SK-N-SH treated with all-trans-retinoic acid at 6 μM for 48 hours (cell line): ENCODE measurements at regions not wholly inside any gene's neighbourhood (a gene's known extent, or its start where the extent isn't known, plus 50 kb on each side); places are given as distances from the start of the nearest gene placed in this dataset.
A peak's percentile ranks its signal among the peaks of the same experiment; 100 is the strongest.

ENCODE experiments used
- ATAC-seq: fragments of 200-7000 bp; cut with Tn5 transposase; 3 replicates; pipeline ENCODE4 v1.9.1; 2020; ENCODE audit warnings: mild to moderate bottlenecking, moderate library complexity
- ARNTL ChIP-seq: fragments of 450-650 bp; formaldehyde crosslinking; IDR thresholded peaks from 2 replicates; pipeline ENCODE4 v1.5.0; 2020; ENCODE audit warnings: low read depth, mild to moderate bottlenecking, moderate library complexity, borderline replicate concordance
- BACH2 ChIP-seq: fragments of 250-450 bp; sonication (Bioruptor Pico); IDR thresholded peaks from 2 replicates; pipeline ENCODE4 v1.9.0; 2021; ENCODE audit warnings: mild to moderate bottlenecking, borderline replicate concordance
- CREB5 ChIP-seq: fragments of 250-450 bp; sonication (Bioruptor Pico); IDR thresholded peaks from 2 replicates; pipeline ENCODE4 v1.5.1; 2020; ENCODE audit warnings: low read depth, mild to moderate bottlenecking, moderate library complexity
- CSDC2 ChIP-seq: fragments of 250-450 bp; sonication (Bioruptor Pico); IDR thresholded peaks from 2 replicates; pipeline ENCODE4 v1.5.0; 2020; ENCODE audit warnings: mild to moderate bottlenecking, moderate library complexity
- CSRNP3 ChIP-seq: fragments of 250-450 bp; sonication (Bioruptor Pico); IDR thresholded peaks from 2 replicates; pipeline ENCODE4 v1.5.1; 2021; ENCODE audit warnings: mild to moderate bottlenecking, moderate library complexity
- ESRRG ChIP-seq: fragments of 250-450 bp; sonication (Bioruptor Pico); IDR thresholded peaks from 2 replicates; pipeline ENCODE4 v1.6.1; 2021; ENCODE audit warnings: mild to moderate bottlenecking
- ISL1 ChIP-seq: fragments of 250-450 bp; sonication (Bioruptor Pico); IDR thresholded peaks from 2 replicates; pipeline ENCODE4 v2.1.2; 2022; ENCODE audit warnings: mild to moderate bottlenecking, moderate library complexity
- OSR1 ChIP-seq: fragments of 250-450 bp; sonication (Bioruptor Pico); IDR thresholded peaks from 2 replicates; pipeline ENCODE4 v1.8.0; 2022; ENCODE audit warnings: moderate library complexity, mild to moderate bottlenecking, inconsistent platforms
- POU6F1 ChIP-seq: fragments of 250-450 bp; sonication (Bioruptor Pico); IDR thresholded peaks from 2 replicates; pipeline ENCODE4 v1.8.0; 2021; ENCODE audit warnings: low read depth, mild to moderate bottlenecking, moderate library complexity, borderline replicate concordance
- PPARA ChIP-seq: fragments of 250-450 bp; sonication (Bioruptor Pico); IDR thresholded peaks from 2 replicates; pipeline ENCODE4 v1.5.0; 2020; ENCODE audit warnings: mild to moderate bottlenecking, borderline replicate concordance
- RARB ChIP-seq: fragments of 250-450 bp; sonication (Bioruptor Pico); IDR thresholded peaks from 2 replicates; pipeline ENCODE4 v1.8.0; 2021; ENCODE audit warnings: mild to moderate bottlenecking, moderate library complexity
- SNAI2 ChIP-seq: fragments of 250-450 bp; sonication (Bioruptor Pico); IDR thresholded peaks from 2 replicates; pipeline ENCODE4 v1.5.0; 2020; ENCODE audit warnings: mild to moderate bottlenecking, moderate library complexity
- TOX ChIP-seq: fragments of 250-450 bp; sonication (Bioruptor Pico); IDR thresholded peaks from 2 replicates; pipeline ENCODE4 v1.8.0; 2021; ENCODE audit warnings: mild to moderate bottlenecking, moderate library complexity, borderline replicate concordance
- TSHZ2 ChIP-seq: fragments of 250-450 bp; sonication (Bioruptor Pico); IDR thresholded peaks from 2 replicates; pipeline ENCODE4 v1.5.0; 2020; ENCODE audit warnings: mild to moderate bottlenecking, moderate library complexity
- ZC3H10 ChIP-seq: fragments of 250-450 bp; sonication (Bioruptor Pico); IDR thresholded peaks from 2 replicates; pipeline ENCODE4 v1.5.1; 2021; ENCODE audit warnings: mild to moderate bottlenecking, moderate library complexity
- ZFP3 ChIP-seq: fragments of 250-450 bp; sonication (Bioruptor Pico); IDR thresholded peaks from 2 replicates; pipeline ENCODE4 v1.5.0; 2020; ENCODE audit warnings: mild to moderate bottlenecking, moderate library complexity
- ZFP30 ChIP-seq: fragments of 450-650 bp; formaldehyde crosslinking; IDR thresholded peaks from 2 replicates; pipeline ENCODE4 v1.5.0; 2022; ENCODE audit warnings: mild to moderate bottlenecking, moderate library complexity
- ZNF565 ChIP-seq: fragments of 450-650 bp; formaldehyde crosslinking; conservative IDR thresholded peaks from 2 replicates; pipeline ENCODE4 v1.5.0; 2020; ENCODE audit warnings: low read depth, mild to moderate bottlenecking, moderate library complexity
- ZNF70 ChIP-seq: fragments of 450-650 bp; formaldehyde crosslinking; IDR thresholded peaks from 2 replicates; pipeline ENCODE4 v1.5.0; 2020; ENCODE audit warnings: mild to moderate bottlenecking, moderate library complexity
- ZNF8 ChIP-seq: fragments of 450-650 bp; formaldehyde crosslinking; IDR thresholded peaks from 2 replicates; pipeline ENCODE4 v1.5.0; 2020; ENCODE audit warnings: mild to moderate bottlenecking, moderate library complexity

- TF ChIP-seq POU6F1 (CRISPR knock-in tag) (no peak), SNAI2 (no peak), TSHZ2 (CRISPR knock-in tag) (no peak), ZNF565 (CRISPR knock-in tag) (no peak), ZFP30 (CRISPR knock-in tag) (no peak), OSR1 (CRISPR knock-in tag) (no peak), ZC3H10 (CRISPR knock-in tag) (no peak), ESRRG (no peak), ZFP3 (no peak)
These were observed 177.9 kb downstream of the RPS24 start (continued) for GRCh38 chr10:78211561-78212051.

DNA sequence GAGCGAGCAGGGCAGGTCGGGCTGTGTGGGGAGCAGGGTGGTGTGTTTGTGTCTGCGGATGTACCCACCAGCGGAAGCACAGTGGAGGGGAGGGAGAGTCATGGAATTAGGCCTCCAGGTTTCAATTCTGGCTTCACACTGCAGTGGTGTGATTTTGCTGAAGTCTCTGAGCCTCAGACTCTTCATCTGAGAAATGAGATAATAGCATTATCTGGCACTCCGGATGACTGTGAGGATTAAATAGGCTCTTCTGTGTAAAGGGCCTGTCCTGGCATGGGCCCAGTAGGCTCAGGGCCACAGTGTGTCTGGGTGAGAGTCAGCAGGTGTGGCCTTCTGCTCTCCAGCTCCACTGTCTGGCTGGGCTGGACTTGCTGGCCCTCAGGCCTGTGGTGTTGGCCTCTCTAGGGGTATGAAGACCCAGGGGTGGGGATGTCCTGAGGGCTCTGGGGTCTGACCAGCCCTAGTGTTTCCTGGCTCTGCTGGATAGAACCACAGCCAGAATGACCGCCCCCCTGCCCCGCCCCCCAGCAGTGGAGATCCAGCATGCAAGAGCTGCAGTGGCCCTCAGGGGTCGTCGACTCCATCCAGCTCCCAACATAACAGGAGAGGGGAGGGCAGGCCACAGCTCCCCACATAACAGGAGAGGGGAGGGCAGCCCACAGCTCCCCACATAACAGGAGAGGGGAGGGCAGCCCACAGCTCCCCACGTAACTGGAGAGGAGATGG, 178.6 kb downstream of the RPS24 start:
- TF ChIP-seq ISL1 (CRISPR knock-in tag) = 0 out of 2 replicates have a peak, but pooled peaks have one; percentile 27
- no peak for TF ChIP-seq ARNTL (CRISPR knock-in tag)
- TF ChIP-seq ZNF70 = no peak
- no peak for TF ChIP-seq PPARA (CRISPR knock-in tag)
- no peak for TF ChIP-seq ZFP3
- peak; percentile 68 for TF ChIP-seq TSHZ2 (CRISPR knock-in tag)
- ATAC-seq = peak; percentile 64

DNA sequence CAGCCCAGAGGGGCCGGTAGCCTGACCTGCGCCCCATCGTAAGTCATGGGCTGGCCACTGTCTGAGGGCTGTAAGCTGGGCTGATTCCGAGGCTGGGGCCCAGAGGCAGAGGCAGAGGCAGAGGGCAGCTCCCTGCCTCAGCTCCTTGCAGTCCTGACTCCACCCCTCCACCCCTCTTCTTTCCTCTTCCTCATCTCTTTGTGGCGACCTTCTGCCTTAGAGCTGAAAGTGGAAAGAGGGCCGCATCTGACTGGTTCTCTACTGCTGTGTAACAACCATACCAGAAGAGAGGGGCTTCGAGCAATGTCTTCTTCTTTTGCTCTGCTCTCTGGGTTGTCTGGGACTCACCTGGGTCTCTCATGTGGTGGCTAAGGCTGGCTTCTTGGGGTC, 179.1 kb downstream of the RPS24 start:
- TF ChIP-seq ESRRG (no peak), CSRNP3 (no peak), POU6F1 (CRISPR knock-in tag) (no peak), TOX (CRISPR knock-in tag) (no peak), ZFP30 (CRISPR knock-in tag) (no peak), BACH2 (CRISPR knock-in tag) (no peak), CSDC2 (CRISPR knock-in tag) (no peak), PPARA (CRISPR knock-in tag) (no peak), SNAI2 (no peak), ZC3H10 (CRISPR knock-in tag) (no peak), ZNF8 (CRISPR knock-in tag) (no peak), ARNTL (CRISPR knock-in tag) (no peak), OSR1 (CRISPR knock-in tag) (no peak), RARB (CRISPR knock-in tag) (no peak), CREB5 (CRISPR knock-in tag) (no peak), ZNF565 (CRISPR knock-in tag) (no peak), ZNF70 (no peak)
- ATAC-seq = no peak
